ENCODE measurements at regions not wholly inside any gene's neighbourhood (a gene's known extent, or its start where the extent isn't known, plus 50 kb on each side); places are given as distances from the start of the nearest gene placed in this dataset.

GRCh38 chr1:5628416-5628815 is 363.8 kb downstream of the NPHP4 start:
- TF ChIP-seq EZH2 (IDR thresholded peaks at IDR 0.05) (no peak), EZH2phosphoT487 (IDR thresholded peaks at IDR 0.05) (no peak)
- TF ChIP-seq, protein P1, sequence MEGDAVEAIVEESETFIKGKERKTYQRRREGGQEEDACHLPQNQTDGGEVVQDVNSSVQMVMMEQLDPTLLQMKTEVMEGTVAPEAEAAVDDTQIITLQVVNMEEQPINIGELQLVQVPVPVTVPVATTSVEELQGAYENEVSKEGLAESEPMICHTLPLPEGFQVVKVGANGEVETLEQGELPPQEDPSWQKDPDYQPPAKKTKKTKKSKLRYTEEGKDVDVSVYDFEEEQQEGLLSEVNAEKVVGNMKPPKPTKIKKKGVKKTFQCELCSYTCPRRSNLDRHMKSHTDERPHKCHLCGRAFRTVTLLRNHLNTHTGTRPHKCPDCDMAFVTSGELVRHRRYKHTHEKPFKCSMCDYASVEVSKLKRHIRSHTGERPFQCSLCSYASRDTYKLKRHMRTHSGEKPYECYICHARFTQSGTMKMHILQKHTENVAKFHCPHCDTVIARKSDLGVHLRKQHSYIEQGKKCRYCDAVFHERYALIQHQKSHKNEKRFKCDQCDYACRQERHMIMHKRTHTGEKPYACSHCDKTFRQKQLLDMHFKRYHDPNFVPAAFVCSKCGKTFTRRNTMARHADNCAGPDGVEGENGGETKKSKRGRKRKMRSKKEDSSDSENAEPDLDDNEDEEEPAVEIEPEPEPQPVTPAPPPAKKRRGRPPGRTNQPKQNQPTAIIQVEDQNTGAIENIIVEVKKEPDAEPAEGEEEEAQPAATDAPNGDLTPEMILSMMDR (IDR thresholded peaks at IDR 0.05): no peak

All from neural progenitor cell (in vitro differentiated cells).